PC-3 (cell line): ENCODE measurements at regions not wholly inside any gene's neighbourhood (a gene's known extent, or its start where the extent isn't known, plus 50 kb on each side); places are given as distances from the start of the nearest gene placed in this dataset.

Experiments used
- CTCF ChIP-seq: fragments of 300-600 bp; sonication (generic); conservative IDR thresholded peaks from 2 replicates; pipeline ENCODE4 v1.5.1; 2017; ENCODE audit warnings: antibody characterized with exemption, low read depth, mild to moderate bottlenecking, low read length
- EZH2 ChIP-seq: fragments of 300-600 bp; sonication (generic); IDR thresholded peaks from one replicate; pipeline ENCODE4 v1.6.1; 2017; ENCODE audit warnings: antibody characterized with exemption, mild to moderate bottlenecking, low read length; ENCODE audit not compliant: unreplicated experiment

GRCh38 chr15:70428211-70428822 lies 330.6 kb upstream of the TLE3 start:
- TF ChIP-seq EZH2 (no peak), CTCF (no peak)
